ENCODE measurements at regions not wholly inside any gene's neighbourhood (a gene's known extent, or its start where the extent isn't known, plus 50 kb on each side); places are given as distances from the start of the nearest gene placed in this dataset.

GRCh38 chr6:87808005-87808757 is 106.1 kb upstream of the AKIRIN2 start:
- TF ChIP-seq CTCF (IDR thresholded peaks at IDR 0.05; ENCODE audit: borderline replicate concordance, extremely low read depth, low read length, poor library complexity, severe bottlenecking) (no peak), EZH2 (IDR thresholded peaks at IDR 0.05; ENCODE audit: borderline replicate concordance, low read depth, low read length, severe bottlenecking) (no peak)

Measured in DND-41 (cell line).